GM19239 (cell line): ENCODE measurements at regions not wholly inside any gene's neighbourhood (a gene's known extent, or its start where the extent isn't known, plus 50 kb on each side); places are given as distances from the start of the nearest gene placed in this dataset.
"Not testable (repeated sequence)": the region's sequence is repeated elsewhere in the genome, so short reads cannot be mapped to it uniquely, and the experiment has no call there.

Experiments used
- DNase-seq: peaks from one replicate; pipeline ENCODE4 v3.0.0; 2011; ENCODE audit warnings: low spot score; ENCODE audit not compliant: insufficient read length
- FAIRE-seq: peaks from 2 replicates; lab custom pipeline; 2011; peaks lifted over from hg19 to GRCh38; lab: Jason Lieb, UNC

GRCh38 chr2:75432761-75433361 lies 127.9 kb downstream of the EVA1A start:
- FAIRE-seq (peak; percentile 94), DNase-seq (peak; percentile 26)

- FAIRE-seq: peak; percentile 92
- DNase-seq: no peak
Measured at GRCh38 chr2:75431763-75432162, 129.0 kb downstream of the EVA1A start.

GRCh38 chr2:75431276-75431675 lies 129.5 kb downstream of the EVA1A start:
- DNase-seq: no peak
- FAIRE-seq: no peak

- not testable (repeated sequence) for DNase-seq
- peak; percentile 81 for FAIRE-seq
Measured at GRCh38 chr2:75430449-75430848, 130.3 kb downstream of the EVA1A start.

GRCh38 chr2:75428646-75429443 lies 131.9 kb downstream of the EVA1A start:
- DNase-seq: no peak
- peak; percentile 92 for FAIRE-seq

- DNase-seq (no peak), FAIRE-seq (peak; percentile 83)
Measured at GRCh38 chr2:75428060-75428459, 132.7 kb downstream of the EVA1A start.

GRCh38 chr2:75424936-75425619 lies 135.7 kb downstream of the EVA1A start:
- DNase-seq (no peak), FAIRE-seq (no peak)

- FAIRE-seq (no peak), DNase-seq (no peak)
Measured at GRCh38 chr2:75421986-75422385, 138.8 kb downstream of the EVA1A start.

GRCh38 chr2:75416420-75417342 lies 144.1 kb downstream of the EVA1A start:
- peak; percentile 90 for FAIRE-seq
- DNase-seq: no peak

- DNase-seq (no peak), FAIRE-seq (no peak)
Measured at GRCh38 chr2:75415731-75416130, 145.0 kb downstream of the EVA1A start.

- peak; percentile 11 for FAIRE-seq
Measured at GRCh38 chr2:75415111-75415626, 145.6 kb downstream of the EVA1A start.

GRCh38 chr2:75411574-75411973 lies 149.2 kb downstream of the EVA1A start:
- no peak for FAIRE-seq
- no peak for DNase-seq

More at GRCh38 chr2:75415111-75415626, 145.6 kb downstream of the EVA1A start:
- no peak for DNase-seq

- DNase-seq: no peak
Measured at GRCh38 chr2:75410702-75411101, 150.0 kb downstream of the EVA1A start.

GRCh38 chr2:75408771-75409170 lies 152.0 kb downstream of the EVA1A start:
- no peak for FAIRE-seq

More at GRCh38 chr2:75410702-75411101, 150.0 kb downstream of the EVA1A start:
- no peak for FAIRE-seq

GRCh38 chr2:75407038-75407530 lies 153.7 kb downstream of the EVA1A start:
- DNase-seq: no peak
- FAIRE-seq: no peak

More at GRCh38 chr2:75408771-75409170, 152.0 kb downstream of the EVA1A start:
- no peak for DNase-seq

- peak; percentile 65 for FAIRE-seq
- DNase-seq: no peak
Measured at GRCh38 chr2:75406131-75406581, 154.6 kb downstream of the EVA1A start.

- peak; percentile 60 for FAIRE-seq
Measured at GRCh38 chr2:75405000-75405399, 155.7 kb downstream of the EVA1A start.

GRCh38 chr2:75403991-75404428 lies 156.7 kb downstream of the EVA1A start:
- FAIRE-seq: peak; percentile 80
- DNase-seq: no peak

More at GRCh38 chr2:75405000-75405399, 155.7 kb downstream of the EVA1A start:
- DNase-seq: no peak

GRCh38 chr2:75396314-75396713 lies 164.4 kb downstream of the EVA1A start:
- DNase-seq (no peak), FAIRE-seq (no peak)
